ENCODE measurements at regions not wholly inside any gene's neighbourhood (a gene's known extent, or its start where the extent isn't known, plus 50 kb on each side); places are given as distances from the start of the nearest gene placed in this dataset.
"Not testable (repeated sequence)": the region's sequence is repeated elsewhere in the genome, so short reads cannot be mapped to it uniquely, and the experiment has no call there.

DNA sequence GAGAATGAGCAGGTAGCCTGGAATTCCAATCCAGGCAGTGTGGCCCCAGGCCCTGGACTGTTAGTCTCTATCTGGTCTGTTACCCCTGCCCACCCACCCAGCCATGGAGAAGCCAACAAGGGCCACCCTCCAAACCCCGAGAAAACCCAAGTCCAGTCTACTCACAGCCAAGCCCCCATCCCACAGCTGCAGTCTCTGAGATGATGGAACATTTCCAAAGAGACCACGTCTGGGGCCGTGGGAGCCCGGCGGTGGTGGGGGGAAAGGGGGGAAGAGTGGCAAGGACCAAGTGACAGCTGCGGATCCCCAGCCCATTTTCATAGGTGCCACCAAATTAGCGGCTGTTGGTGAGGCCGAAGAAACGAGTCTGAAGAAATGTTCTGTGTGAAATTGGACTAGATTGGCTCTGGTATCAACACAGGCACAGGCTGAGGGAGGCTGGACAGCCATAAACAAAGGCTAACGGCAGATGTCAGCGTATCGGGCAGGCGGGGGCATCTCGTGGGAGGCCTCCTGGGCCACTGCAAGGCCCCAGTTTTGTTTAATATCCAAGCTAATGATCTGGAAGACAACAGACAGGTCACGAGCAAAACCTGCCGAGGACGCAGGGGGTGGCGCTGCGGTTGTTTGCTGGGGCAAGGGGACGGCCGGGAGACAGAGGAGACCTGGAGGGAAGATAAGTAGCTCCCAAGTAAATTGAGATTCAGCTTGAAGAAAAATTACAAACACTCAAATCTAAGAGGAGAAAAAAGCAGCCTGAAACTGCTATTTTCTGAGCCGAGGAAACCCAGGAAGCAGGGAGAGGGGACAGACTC, 53.4 kb downstream of the RBFOX3 start:
- no peaks in the 10 kb centered on the region for H3K4me1 ChIP-seq (replicated peaks; ENCODE audit: insufficient read depth)
- no peak overlapping the region for H3K4me3 ChIP-seq
- no peaks in the 10 kb centered on the region for H3K9me3 ChIP-seq (ENCODE audit: insufficient read depth, low read depth)
- POLR2A ChIA-PET (ENCODE audit: unreplicated experiment): no interaction called here
- CTCF ChIA-PET: no interaction called here
- H3K79me2 ChIP-seq (ENCODE audit: low read depth): no peaks in the 10 kb centered on the region
- no peak overlapping the region for H3K27ac ChIP-seq
- BruUV-seq (replicated peaks): no TSS peak
- H2AFZ ChIP-seq: no peak overlapping the region
- H3K27me3 ChIP-seq (ENCODE audit: insufficient read depth, low read depth): peaks cover 53% of the 10 kb centered on the region
- no peaks in the 10 kb centered on the region for H3F3A ChIP-seq (ENCODE audit: insufficient read depth, low read depth)
- no peaks in the 10 kb centered on the region for H3K9me2 ChIP-seq (ENCODE audit: insufficient read depth)
- H3K4me2 ChIP-seq: no peak overlapping the region
- intact Hi-C loops (cut with micrococcal nuclease; ENCODE audit: unreplicated experiment): no loop called here
- TF ChIP-seq CTCF (conservative IDR thresholded peaks at IDR 0.05): no peak
- no peak for TF ChIP-seq EZH2 (IDR thresholded peaks at IDR 0.05; ENCODE audit: low read depth)
- H4K20me1 ChIP-seq (ENCODE audit: insufficient read depth): no peaks in the 10 kb centered on the region
- no peaks in the 10 kb centered on the region for H3K36me3 ChIP-seq (ENCODE audit: low read depth)
- DNase-seq: no peak

DNA sequence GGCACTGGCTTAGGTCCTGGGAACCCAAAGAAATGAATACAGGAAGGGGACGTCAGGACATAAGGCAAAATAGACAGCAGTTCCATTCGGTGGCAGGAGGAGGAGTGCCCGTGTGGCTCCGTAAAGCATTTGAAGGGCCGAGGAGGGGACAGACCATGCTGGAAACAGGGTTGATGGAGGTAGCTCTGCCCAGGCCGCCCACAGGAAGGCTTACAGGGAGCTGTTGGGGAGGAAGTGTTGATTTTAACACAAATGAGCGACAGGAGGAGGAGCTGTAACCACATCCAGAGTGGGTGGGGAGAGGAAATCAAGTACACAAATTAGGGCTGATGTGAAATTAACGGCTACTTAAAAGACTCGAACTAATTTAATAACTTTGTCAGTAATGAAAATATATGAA, 54.6 kb downstream of the RBFOX3 start:
- intact Hi-C loops (cut with micrococcal nuclease; ENCODE audit: unreplicated experiment): no loop called here
- Histone ChIP-seq H3K9me2 (ENCODE audit: insufficient read depth) (no peaks in the 10 kb centered on the region), H4K20me1 (ENCODE audit: insufficient read depth) (no peaks in the 10 kb centered on the region), H3K9me3 (ENCODE audit: insufficient read depth, low read depth) (no peaks in the 10 kb centered on the region), H3K79me2 (ENCODE audit: low read depth) (no peaks in the 10 kb centered on the region), H3K27me3 (ENCODE audit: insufficient read depth, low read depth) (peaks cover 42% of the 10 kb centered on the region), H3K4me3 (no peak overlapping the region), H2AFZ (no peak overlapping the region), H3K27ac (no peak overlapping the region), H3K36me3 (ENCODE audit: low read depth) (no peaks in the 10 kb centered on the region), H3K4me1 (replicated peaks; ENCODE audit: insufficient read depth) (no peaks in the 10 kb centered on the region), H3K4me2 (no peak overlapping the region), H3F3A (ENCODE audit: insufficient read depth, low read depth) (no peaks in the 10 kb centered on the region)
- ChIA-PET POLR2A (ENCODE audit: unreplicated experiment) (no interaction called here), CTCF (no interaction called here)
- DNase-seq: no peak
- no TSS peak for BruUV-seq (replicated peaks)
- TF ChIP-seq EZH2 (IDR thresholded peaks at IDR 0.05; ENCODE audit: low read depth) (no peak), CTCF (conservative IDR thresholded peaks at IDR 0.05) (no peak)

DNA sequence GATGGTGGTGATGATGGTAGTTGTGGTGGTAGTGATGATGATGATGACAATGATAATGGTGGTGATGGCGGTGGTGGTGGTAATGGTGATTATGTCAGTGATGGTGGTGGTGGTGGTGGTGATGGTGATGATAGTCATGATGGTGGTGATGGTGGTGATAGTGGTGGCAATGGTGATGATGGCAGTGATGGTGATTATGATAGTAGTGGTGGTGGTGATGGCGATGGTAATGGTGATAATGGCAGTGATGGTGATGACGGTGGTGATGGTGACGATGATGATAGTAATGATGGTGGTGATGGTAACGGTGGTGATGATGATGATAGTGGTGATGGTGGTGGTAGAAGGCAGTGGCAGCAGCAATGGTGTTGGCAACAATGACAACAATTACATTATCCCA, 55.3 kb downstream of the RBFOX3 start:
- Histone ChIP-seq H3F3A (ENCODE audit: insufficient read depth, low read depth) (no peaks in the 10 kb centered on the region), H3K27me3 (ENCODE audit: insufficient read depth, low read depth) (peaks cover 42% of the 10 kb centered on the region), H3K9me3 (ENCODE audit: insufficient read depth, low read depth) (no peaks in the 10 kb centered on the region), H3K4me2 (no peak overlapping the region), H4K20me1 (ENCODE audit: insufficient read depth) (no peaks in the 10 kb centered on the region), H3K4me3 (no peak overlapping the region), H2AFZ (no peak overlapping the region), H3K4me1 (replicated peaks; ENCODE audit: insufficient read depth) (no peaks in the 10 kb centered on the region), H3K36me3 (ENCODE audit: low read depth) (no peaks in the 10 kb centered on the region), H3K27ac (no peak overlapping the region), H3K9me2 (ENCODE audit: insufficient read depth) (no peaks in the 10 kb centered on the region), H3K79me2 (ENCODE audit: low read depth) (no peaks in the 10 kb centered on the region)
- TF ChIP-seq EZH2 (IDR thresholded peaks at IDR 0.05; ENCODE audit: low read depth) (no peak), CTCF (conservative IDR thresholded peaks at IDR 0.05) (no peak)
- ChIA-PET CTCF (no interaction called here), POLR2A (ENCODE audit: unreplicated experiment) (no interaction called here)
- no peak for DNase-seq
- BruUV-seq (replicated peaks): no TSS peak
- intact Hi-C loops (cut with micrococcal nuclease; ENCODE audit: unreplicated experiment): no loop called here

GRCh38 chr17:79554346-79554745, 56.5 kb downstream of the RBFOX3 start:
- H3K9me3 ChIP-seq (ENCODE audit: insufficient read depth, low read depth); H2AFZ ChIP-seq; H3K4me2 ChIP-seq; H3K27ac ChIP-seq; BruUV-seq (replicated peaks); DNase-seq; H3K9me2 ChIP-seq (ENCODE audit: insufficient read depth); H4K20me1 ChIP-seq (ENCODE audit: insufficient read depth); H3K36me3 ChIP-seq (ENCODE audit: low read depth); H3K79me2 ChIP-seq (ENCODE audit: low read depth); POLR2A ChIA-PET (ENCODE audit: unreplicated experiment); H3K4me1 ChIP-seq (replicated peaks; ENCODE audit: insufficient read depth); intact Hi-C loops (cut with micrococcal nuclease; ENCODE audit: unreplicated experiment); H3F3A ChIP-seq (ENCODE audit: insufficient read depth, low read depth); H3K4me3 ChIP-seq; CTCF ChIA-PET: not testable (repeated sequence)
- H3K27me3 ChIP-seq (ENCODE audit: insufficient read depth, low read depth): peaks cover 52% of the 10 kb centered on the region
